ENCODE measurements at regions not wholly inside any gene's neighbourhood (a gene's known extent, or its start where the extent isn't known, plus 50 kb on each side); places are given as distances from the start of the nearest gene placed in this dataset.

DNA sequence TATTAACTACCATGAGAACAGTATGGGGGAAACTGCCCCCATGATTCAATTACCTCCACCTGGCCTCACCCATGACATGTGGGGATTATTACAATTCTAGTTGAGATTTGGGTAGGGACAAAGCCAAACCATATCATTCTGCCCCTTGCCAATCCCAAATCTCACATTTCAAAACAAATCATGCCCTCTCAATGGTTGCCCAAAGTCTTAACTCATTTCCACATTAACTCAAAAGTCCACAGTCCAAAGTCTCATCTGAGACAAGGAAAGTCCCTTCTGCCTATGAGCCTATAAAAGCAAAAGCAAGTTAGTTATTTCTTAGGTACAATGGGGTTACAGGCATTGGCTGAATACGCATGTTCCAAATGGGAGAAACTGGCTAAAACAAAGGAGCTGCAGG is 180.7 kb upstream of the CDH12 start:
- DNase-seq, result no peak
- Histone ChIP-seq H3K36me3 (replicated peaks; ENCODE audit: control insufficient read depth, insufficient read depth, low read length) (no peaks in the 10 kb centered on the region), H3K27me3 (ENCODE audit: control insufficient read depth, insufficient read depth, low read length) (no peaks in the 10 kb centered on the region), H3K4me3 (ENCODE audit: insufficient read depth, low read depth, low read length) (no peak overlapping the region)

DNA sequence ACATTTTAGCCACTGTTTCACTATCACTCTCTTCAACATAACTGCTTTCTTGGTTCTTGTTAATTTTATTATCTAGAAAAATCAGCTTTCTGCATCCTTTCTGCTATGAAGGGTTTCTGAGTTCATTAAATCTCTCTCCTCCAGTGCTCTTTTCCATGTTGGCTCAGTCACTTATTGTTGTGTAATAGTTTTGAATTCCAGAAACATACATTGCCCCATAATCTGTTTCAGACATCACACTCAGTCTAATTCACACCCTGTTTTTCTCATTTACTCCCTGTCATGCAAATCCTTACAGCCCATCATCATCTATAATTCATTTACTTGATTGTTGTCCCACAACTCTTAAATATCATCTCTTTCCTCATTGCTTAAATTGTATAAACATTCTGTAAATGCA is 176.1 kb upstream of the CDH12 start:
- DNase-seq, result no peak
- H3K4me3 ChIP-seq (ENCODE audit: insufficient read depth, low read depth, low read length), result no peak overlapping the region
- H3K36me3 ChIP-seq (replicated peaks; ENCODE audit: control insufficient read depth, insufficient read depth, low read length), result no peaks in the 10 kb centered on the region
- no peaks in the 10 kb centered on the region for H3K27me3 ChIP-seq (ENCODE audit: control insufficient read depth, insufficient read depth, low read length)

DNA sequence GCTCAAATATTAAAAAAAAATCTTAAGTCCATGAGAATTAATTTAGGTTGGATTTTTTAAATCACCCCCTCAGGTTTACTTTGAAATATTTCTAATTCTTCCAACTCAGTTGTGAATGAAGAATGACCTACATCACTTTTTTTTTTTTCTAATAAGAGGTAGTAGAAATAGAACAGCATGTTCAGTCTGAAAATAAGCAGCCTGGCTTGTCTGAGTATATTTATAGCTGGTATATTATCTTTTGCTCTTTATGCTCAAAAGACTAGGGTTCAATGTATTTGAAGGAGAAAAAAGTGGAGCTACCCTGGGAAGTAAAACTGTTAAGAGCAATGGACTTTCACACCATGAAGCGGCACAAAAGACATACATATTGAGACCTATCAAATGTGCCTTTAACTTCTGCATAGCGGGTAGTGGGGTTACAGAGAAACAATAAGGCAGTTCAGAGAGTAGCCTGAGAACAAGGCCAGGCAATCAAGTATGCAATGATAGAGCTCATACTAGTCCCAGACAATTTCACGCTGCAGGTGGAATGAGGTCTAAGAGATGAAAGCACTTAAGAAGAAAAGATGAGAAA is 175.4 kb upstream of the CDH12 start:
- no peaks in the 10 kb centered on the region for H3K36me3 ChIP-seq (replicated peaks; ENCODE audit: control insufficient read depth, insufficient read depth, low read length)
- DNase-seq, result no peak

DNA sequence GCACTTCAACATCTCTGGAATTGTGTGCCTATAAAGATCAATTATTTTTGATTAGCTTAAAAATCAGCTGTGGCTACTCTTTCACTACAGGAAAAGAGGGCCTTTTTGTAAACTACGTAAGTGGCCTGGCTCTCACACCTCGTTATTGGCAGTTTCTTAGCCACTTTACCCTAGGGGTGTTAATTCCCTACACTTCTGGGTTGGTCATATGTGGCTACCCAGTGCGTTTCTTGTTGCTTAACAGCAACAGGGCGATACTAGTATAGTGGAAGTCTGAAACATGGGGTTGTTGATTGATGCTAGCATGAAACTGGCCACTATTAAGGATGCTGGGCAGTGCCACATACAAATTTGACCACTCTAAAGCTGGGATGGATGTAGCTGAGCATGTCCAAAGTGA is 174.7 kb upstream of the CDH12 start:
- no peaks in the 10 kb centered on the region for H3K27me3 ChIP-seq (ENCODE audit: control insufficient read depth, insufficient read depth, low read length)
- no peak overlapping the region for H3K4me3 ChIP-seq (ENCODE audit: insufficient read depth, low read depth, low read length)
- H3K36me3 ChIP-seq (replicated peaks; ENCODE audit: control insufficient read depth, insufficient read depth, low read length), result no peaks in the 10 kb centered on the region
- DNase-seq, result no peak

More for the DNA sequence above, 175.4 kb upstream of the CDH12 start:
- Histone ChIP-seq H3K4me3 (ENCODE audit: insufficient read depth, low read depth, low read length) (no peak overlapping the region), H3K27me3 (ENCODE audit: control insufficient read depth, insufficient read depth, low read length) (no peaks in the 10 kb centered on the region)

DNA sequence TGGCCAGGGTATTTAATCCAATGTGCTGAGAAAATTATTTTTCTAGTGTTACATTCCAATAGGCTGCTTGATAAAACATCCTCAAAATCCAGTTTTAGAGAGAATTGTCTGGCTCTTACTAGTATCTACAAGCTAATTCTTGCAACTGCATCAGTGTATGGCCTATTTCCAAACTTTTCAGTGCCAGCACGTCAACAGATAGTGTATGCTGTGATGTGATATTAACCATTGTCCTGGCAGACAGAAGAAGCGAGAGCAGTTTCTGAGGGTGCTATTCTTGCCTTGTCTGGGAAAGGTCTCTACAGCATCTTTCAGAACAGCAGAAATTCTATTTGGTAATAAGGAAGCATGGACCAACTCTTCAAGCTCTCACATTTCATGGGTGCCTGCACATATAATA is 174.2 kb upstream of the CDH12 start:
- H3K4me3 ChIP-seq (ENCODE audit: insufficient read depth, low read depth, low read length), result no peak overlapping the region
- no peak for DNase-seq
- H3K36me3 ChIP-seq (replicated peaks; ENCODE audit: control insufficient read depth, insufficient read depth, low read length), result no peaks in the 10 kb centered on the region
- H3K27me3 ChIP-seq (ENCODE audit: control insufficient read depth, insufficient read depth, low read length), result no peaks in the 10 kb centered on the region

DNA sequence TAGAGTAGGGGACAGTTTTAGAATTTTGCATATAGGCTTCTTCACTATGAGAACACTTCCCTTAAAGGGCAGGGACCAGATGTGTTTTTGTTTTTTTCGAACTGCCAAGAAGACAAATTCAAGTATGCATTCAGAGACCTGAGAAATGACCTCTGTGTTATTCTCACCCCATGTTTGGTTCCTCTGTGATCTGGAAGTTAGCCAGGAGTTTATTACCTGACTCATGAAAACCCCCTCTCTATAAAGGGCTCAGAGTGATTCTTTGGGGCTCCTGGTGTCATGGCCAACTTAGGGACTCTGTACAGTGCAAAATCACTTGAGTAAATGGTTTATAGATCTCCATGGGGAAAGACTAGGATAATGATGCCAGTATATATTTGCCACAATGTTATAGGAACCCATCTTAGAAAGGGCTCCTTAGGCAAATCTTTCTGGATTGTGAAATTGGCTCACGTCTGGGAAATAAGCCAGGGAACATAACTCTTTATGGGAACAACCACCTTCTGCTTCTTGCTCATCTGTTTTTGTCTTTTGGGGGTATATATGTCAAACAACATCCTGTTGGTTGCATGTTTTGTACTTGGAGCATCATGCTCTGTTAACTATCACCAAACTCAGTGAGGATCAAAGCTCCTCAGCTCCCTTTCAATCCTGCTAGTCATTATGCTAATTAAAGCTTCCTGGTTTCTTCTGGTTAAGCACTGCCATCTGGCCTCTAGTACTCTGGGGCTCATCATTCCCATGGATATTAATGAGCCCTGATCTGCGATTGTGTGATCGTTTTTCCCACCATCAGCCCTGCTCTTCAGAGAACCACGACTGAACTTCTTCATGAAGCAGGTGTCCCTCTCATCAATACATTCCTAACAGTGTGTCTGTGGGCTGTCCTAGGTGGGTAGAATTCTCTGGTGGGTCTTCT is 173.4 kb upstream of the CDH12 start:
- no peak for DNase-seq
- Histone ChIP-seq H3K4me3 (ENCODE audit: insufficient read depth, low read depth, low read length) (no peak overlapping the region), H3K27me3 (ENCODE audit: control insufficient read depth, insufficient read depth, low read length) (no peaks in the 10 kb centered on the region), H3K36me3 (replicated peaks; ENCODE audit: control insufficient read depth, insufficient read depth, low read length) (no peaks in the 10 kb centered on the region)

DNA sequence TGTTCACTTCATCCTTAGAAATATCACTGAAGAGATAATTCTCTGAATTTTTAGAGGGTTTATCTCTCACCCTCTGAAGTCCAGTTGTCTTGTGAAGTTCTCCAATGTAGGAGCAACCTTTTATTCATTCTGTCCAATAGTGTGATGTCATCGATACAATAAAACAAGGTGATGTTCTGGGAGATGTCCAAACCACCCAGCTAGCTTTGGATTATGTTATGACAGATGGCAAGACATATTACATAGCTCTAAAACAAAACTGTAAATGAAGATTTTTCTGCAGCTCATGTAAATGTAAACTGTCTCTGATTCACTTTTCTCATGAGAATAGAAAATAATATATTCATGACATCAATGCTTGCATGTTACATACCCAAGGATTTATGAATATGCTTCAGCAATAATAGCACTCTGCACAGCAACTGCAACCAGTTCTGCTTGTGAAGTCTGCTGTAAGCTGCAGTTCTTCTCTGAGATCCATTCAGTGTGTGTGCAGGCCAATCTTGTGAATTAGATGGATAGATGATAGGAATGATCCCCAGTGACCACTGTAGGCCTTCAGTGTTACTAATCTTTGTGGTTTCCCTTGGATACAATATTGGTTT is 172.6 kb upstream of the CDH12 start:
- no peak overlapping the region for H3K4me3 ChIP-seq (ENCODE audit: insufficient read depth, low read depth, low read length)
- no peaks in the 10 kb centered on the region for H3K36me3 ChIP-seq (replicated peaks; ENCODE audit: control insufficient read depth, insufficient read depth, low read length)
- H3K27me3 ChIP-seq (ENCODE audit: control insufficient read depth, insufficient read depth, low read length), result no peaks in the 10 kb centered on the region
- DNase-seq, result no peak

DNA sequence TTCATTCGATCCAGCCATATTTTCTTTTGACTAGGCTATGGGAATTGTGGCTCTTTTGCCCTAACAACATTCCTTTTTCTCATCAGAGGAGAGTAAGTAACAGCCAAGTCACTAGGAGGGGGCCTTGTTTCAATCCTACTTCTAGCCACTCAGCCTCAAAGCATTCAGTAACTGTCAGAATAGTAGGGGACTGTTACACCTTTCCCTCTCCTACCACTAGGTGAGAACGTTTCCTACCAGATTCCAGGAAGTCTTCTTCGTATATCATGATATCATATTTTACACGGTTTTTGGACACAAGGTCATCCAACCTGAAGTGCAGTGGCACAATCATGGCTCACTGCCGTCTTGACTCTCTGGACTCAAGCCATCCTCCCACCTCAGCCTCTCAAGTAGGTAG is 171.3 kb upstream of the CDH12 start:
- Histone ChIP-seq H3K27me3 (ENCODE audit: control insufficient read depth, insufficient read depth, low read length) (no peaks in the 10 kb centered on the region), H3K36me3 (replicated peaks; ENCODE audit: control insufficient read depth, insufficient read depth, low read length) (no peaks in the 10 kb centered on the region), H3K4me3 (ENCODE audit: insufficient read depth, low read depth, low read length) (no peak overlapping the region)
- DNase-seq, result peak; percentile 0

DNA sequence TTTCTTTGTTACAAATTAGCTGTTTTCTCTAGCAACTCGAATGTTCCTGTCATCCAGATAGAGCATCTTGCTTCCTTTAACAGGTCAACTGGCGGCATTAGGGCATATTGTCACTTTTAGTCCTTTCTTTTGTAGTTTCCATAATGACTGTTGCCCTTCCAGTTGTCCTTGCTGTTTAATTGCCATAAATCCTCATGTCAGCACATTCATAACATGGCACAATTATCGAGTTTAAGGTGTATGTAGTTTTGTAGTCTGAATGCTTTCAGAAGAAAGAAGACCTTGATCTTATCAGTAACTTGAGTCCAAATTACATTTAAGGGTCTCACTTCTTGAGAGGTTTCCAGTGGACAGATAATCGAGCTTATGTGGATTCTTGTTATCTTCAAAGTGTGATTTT is 161.7 kb upstream of the CDH12 start:
- H3K4me3 ChIP-seq (ENCODE audit: insufficient read depth, low read depth, low read length), result no peak overlapping the region
- no peaks in the 10 kb centered on the region for H3K27me3 ChIP-seq (ENCODE audit: control insufficient read depth, insufficient read depth, low read length)
- DNase-seq, result no peak
- no peaks in the 10 kb centered on the region for H3K36me3 ChIP-seq (replicated peaks; ENCODE audit: control insufficient read depth, insufficient read depth, low read length)

DNA sequence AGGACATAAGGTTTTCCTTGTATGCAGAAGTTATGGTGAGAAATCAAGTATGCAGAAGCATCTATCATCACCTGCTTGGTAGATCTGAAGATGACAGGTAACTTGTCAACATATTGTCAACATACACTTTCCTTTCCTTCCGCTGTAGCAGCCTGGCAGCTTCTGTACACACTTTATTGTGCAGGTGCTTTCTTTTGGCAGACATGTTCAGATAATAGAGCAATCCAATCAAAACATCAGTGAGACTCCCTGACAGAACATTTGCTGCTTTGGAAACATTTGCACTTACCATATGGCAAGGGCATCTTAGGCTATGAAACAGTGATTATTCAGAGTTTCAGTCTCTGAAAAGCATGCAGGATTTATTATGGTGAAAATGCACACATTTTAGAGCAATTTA is 161.1 kb upstream of the CDH12 start:
- Histone ChIP-seq H3K36me3 (replicated peaks; ENCODE audit: control insufficient read depth, insufficient read depth, low read length) (no peaks in the 10 kb centered on the region), H3K27me3 (ENCODE audit: control insufficient read depth, insufficient read depth, low read length) (no peaks in the 10 kb centered on the region), H3K4me3 (ENCODE audit: insufficient read depth, low read depth, low read length) (no peak overlapping the region)
- no peak for DNase-seq

DNA sequence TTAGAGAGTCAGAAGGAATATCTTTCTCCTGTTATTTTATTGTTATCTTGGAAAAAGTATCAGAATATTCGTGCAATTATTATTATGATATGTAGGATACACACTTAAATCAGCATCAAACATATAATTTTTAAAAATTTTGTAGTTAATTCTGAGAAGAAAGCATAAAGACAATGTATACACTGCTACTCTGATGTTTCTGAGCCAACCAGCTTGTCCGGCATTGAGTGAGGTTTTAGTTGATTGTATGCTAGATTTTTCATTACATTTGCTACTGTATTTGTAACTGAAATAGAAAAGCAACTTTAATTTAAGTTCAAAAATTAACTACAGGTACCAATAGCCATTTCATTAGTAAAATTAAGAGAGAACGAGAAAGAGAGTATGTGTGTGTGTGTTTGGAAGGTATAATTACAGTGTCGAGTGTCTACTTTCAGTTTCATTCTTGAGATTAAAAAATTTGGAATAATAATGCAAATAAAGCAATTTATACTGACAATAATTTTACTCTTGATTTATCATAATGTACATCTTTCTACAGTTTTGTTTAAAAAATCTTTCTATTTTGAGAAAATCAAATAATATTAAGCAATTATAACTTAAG is 160.4 kb upstream of the CDH12 start:
- DNase-seq, result no peak
- no peaks in the 10 kb centered on the region for H3K27me3 ChIP-seq (ENCODE audit: control insufficient read depth, insufficient read depth, low read length)
- H3K4me3 ChIP-seq (ENCODE audit: insufficient read depth, low read depth, low read length), result no peak overlapping the region
- no peaks in the 10 kb centered on the region for H3K36me3 ChIP-seq (replicated peaks; ENCODE audit: control insufficient read depth, insufficient read depth, low read length)

DNA sequence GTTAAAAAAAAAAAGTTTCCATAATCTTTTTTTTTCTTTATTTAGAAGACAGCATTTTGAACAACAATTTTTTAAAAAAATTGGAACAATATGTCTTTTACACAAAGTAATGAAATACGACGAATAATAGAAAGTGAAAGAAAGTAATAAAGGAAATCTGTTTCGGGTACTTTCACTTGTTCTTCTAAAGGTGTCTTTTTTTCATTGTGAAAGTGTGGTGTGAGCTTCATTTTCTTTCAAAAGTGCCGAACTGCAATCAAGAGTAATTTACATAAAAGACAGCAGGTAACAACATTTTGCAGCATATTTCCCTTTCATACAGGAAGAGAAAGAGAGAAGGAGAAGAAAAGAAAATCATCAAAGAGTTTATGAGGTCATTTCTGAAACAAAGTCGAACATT is 159.7 kb upstream of the CDH12 start:
- H3K36me3 ChIP-seq (replicated peaks; ENCODE audit: control insufficient read depth, insufficient read depth, low read length), result no peaks in the 10 kb centered on the region
- no peak overlapping the region for H3K4me3 ChIP-seq (ENCODE audit: insufficient read depth, low read depth, low read length)
- H3K27me3 ChIP-seq (ENCODE audit: control insufficient read depth, insufficient read depth, low read length), result no peaks in the 10 kb centered on the region
- DNase-seq, result no peak

DNA sequence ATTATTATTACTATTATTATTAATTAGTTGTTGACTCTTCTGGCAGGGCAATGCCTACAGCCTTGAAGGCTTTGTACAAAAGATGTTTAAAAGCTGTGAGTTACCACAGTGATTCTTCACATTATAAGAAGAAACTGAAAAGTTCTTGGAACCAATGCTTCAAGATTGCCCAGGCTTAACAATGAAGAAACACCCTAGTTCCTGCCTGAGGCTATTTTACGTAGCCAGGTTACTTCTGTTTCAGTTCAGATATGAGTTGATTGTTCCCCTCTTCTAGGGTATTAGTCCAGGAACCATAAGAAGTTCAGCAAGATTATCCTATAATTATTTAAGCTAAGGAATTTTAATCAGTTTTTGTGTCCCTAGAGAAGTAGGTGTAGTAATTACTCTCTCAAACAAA is 154.6 kb upstream of the CDH12 start:
- DNase-seq, result no peak
- no peaks in the 10 kb centered on the region for H3K27me3 ChIP-seq (ENCODE audit: control insufficient read depth, insufficient read depth, low read length)
- no peaks in the 10 kb centered on the region for H3K36me3 ChIP-seq (replicated peaks; ENCODE audit: control insufficient read depth, insufficient read depth, low read length)
- H3K4me3 ChIP-seq (ENCODE audit: insufficient read depth, low read depth, low read length), result no peak overlapping the region

DNA sequence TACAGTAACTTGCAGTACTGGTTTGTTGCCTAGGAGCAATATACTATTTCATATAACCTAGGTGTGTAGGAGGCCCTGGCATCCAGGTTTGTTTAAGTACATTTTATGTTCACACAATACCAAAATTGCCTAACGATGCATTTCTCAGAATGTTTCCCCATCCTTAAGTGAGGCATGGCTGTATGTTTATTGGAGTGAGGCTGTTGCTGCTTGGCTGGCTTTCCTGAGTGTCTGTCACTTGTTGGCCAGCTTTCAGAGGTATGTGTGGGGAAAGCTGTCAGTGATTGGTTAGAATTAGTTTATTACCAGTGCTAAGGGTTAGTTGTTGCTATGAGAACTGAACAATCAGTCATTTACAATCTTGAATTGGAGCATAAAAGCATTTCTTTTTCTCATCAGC is 154.1 kb upstream of the CDH12 start:
- H3K27me3 ChIP-seq (ENCODE audit: control insufficient read depth, insufficient read depth, low read length), result no peaks in the 10 kb centered on the region
- no peaks in the 10 kb centered on the region for H3K36me3 ChIP-seq (replicated peaks; ENCODE audit: control insufficient read depth, insufficient read depth, low read length)
- no peak overlapping the region for H3K4me3 ChIP-seq (ENCODE audit: insufficient read depth, low read depth, low read length)
- DNase-seq, result no peak

DNA sequence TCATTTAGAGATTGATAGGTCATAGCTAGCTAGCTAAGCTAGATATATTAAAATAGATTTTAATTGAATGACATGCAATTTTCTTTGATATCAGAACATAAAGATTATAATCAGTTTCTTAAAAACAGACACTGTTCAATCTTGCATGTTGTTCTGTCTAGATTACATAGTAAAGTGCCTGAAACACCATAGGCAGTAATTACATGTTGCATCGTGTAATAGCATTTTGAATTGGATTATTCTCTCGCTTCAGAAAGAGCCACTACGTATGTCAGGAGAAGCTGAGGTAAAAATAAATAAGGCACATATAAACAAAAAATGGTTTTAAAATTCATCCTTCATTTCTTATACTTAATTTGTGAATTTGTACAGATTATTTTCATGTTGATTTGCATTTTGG is 148.0 kb upstream of the CDH12 start:
- H3K36me3 ChIP-seq (replicated peaks; ENCODE audit: control insufficient read depth, insufficient read depth, low read length), result no peaks in the 10 kb centered on the region
- H3K4me3 ChIP-seq (ENCODE audit: insufficient read depth, low read depth, low read length), result no peak overlapping the region
- H3K27me3 ChIP-seq (ENCODE audit: control insufficient read depth, insufficient read depth, low read length), result no peaks in the 10 kb centered on the region
- no peak for DNase-seq

Measured in H7 (cell line).